NCI-H748 (cell line): ENCODE measurements at regions not wholly inside any gene's neighbourhood (a gene's known extent, or its start where the extent isn't known, plus 50 kb on each side); places are given as distances from the start of the nearest gene placed in this dataset.
"Not testable (repeated sequence)": the region's sequence is repeated elsewhere in the genome, so short reads cannot be mapped to it uniquely, and the experiment has no call there.

Experiments used
- DNase-seq: peaks from one replicate; lab custom pipeline; 2025; ENCODE audit not compliant: unreplicated experiment; lab: John Stamatoyannopoulos, UW

DNA sequence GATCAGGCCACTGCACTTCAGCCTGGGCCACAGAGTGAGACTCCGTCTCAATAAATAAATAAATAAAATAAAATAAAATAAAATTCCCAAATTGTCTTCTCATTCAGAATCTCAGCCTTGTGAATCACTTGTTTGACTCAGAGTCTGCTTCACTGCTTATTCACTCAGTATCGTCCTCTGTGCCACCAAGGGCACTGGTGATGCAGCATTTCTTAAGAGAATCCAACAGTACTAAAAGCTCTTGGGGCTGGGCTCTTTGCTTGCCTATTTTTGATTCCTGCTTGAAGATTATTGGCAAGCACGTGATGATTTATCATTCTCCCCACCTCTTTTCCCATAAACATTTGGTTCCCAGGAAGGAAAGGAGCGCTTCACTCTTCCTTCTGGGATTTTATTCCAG lies 54.8 kb upstream of the HMGB1 start:
- no peak for DNase-seq

DNA sequence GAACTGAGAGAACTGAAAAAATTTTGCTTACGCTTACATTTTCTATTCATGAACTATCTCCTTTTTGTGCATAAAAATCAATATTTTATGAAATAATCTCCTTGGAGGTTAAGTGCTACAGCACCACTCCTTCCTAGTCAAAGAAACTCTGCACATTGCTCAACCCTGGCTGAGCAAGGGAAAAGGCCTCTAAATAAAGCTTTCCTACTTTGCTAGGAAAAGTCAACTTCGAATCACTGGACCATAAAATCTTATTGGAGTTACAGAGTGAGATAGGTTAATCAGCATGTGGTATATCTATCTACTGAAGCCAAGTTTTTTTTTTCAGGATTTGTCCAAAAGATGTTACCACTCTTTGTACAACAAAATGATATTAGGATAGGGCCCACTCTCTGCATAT lies 57.5 kb upstream of the HMGB1 start:
- no peak for DNase-seq

DNA sequence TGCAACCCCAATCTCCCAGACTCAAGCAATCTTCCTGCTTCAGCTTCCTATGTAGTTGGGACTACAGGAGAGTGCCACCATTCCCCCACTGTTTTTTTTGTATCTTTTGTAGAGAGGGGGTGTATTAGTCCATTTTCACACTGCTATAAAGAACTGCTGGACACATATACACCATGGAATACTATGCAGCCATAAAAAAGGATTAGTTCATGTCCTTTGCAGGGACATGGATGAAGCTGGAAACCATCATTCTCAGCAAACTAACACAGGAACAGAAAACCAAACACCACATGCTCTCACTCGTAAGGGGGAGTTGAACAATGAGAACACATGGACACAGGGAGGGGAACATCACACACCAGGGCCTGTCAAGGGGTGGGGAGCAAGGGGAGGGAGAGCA lies 58.1 kb upstream of the HMGB1 start:
- not testable (repeated sequence) for DNase-seq

DNA sequence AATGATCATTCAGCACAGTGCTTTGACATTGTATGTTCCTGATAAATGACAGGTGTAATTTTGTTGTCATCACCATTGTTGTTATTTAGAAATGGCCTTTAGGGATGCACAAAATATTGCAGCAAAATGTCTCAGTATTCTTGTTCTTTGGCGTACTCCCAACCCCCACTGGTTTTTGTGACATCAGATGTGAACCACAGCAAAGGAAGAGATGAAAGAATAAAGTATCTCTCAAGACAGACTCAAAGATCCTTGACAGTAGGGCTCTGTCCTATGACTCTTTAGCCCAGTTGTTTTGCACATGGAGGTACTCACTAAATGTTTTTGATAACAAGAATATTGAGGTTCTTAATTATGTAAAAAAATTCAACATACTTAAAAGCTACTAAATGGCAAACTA lies 59.5 kb upstream of the HMGB1 start:
- not testable (repeated sequence) for DNase-seq

GRCh38 chr13:30526612-30527495 lies 61.1 kb upstream of the HMGB1 start:
- no peak for DNase-seq

GRCh38 chr13:30529085-30529834 lies 63.5 kb upstream of the HMGB1 start:
- no peak for DNase-seq

- no peak for DNase-seq
Observed at GRCh38 chr13:30535046-30535445, 69.3 kb upstream of the HMGB1 start.

DNA sequence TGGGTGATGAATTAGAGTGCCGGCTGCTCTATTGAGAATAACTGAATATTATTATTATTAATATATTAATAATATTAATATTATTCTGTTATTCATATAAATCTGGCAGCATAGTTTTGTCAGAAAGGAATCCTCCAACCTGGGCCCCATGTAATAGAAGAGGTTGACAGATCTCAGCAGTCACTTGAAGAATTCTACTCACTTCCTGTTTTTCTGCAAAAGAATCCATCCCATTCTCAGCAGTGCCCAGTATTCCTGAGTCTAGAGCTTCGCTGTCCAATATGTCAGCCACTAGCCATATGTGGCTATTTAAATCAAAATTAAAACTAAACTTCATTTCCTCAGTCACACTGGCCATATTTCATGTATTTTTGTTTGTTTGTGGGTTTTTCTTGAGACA lies 72.4 kb upstream of the USPL1 start:
- DNase-seq = no peak

- not testable (repeated sequence) for DNase-seq
Observed at GRCh38 chr13:30548046-30548445, 69.7 kb upstream of the USPL1 start.

DNA sequence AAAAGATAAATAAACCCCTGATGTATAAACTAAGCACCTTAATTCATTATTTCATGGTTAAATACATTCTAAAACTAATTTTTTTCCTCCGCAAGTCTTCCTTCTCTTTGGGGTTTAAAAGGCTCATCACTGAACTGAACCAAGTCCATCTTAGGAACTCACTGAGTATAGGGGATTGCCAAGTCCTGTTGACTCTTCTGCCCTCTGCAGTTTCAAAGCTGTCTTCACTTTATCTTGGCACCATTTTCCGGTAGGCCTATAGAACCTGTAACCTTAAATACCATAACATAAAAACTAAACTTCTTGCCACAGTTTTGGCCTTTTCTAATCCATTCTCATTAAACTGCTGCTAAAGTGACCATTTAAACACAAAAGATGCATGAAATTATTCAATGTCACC lies 66.5 kb upstream of the USPL1 start:
- DNase-seq = peak; percentile 45

DNA sequence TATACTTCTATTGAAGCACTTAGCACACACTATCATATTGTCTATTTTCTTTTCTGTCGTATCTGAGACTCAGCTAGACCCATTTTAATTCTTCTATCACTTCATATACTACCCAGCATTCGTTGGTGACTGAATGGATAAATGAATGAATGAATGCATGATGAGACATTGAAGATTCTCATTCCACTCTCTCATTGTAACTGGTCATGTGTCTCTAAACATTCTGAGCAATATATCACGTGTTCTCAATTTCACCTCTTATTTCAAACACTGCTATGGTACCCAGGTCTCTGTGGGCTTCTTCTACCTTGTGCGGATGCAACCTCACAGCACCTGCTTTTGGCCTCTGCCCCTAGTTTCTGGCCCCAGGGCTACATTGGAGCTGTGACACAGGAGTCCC lies 65.2 kb upstream of the USPL1 start:
- no peak for DNase-seq

GRCh38 chr13:30559274-30559673 lies 58.4 kb upstream of the USPL1 start:
- DNase-seq = no peak

- no peak for DNase-seq
Observed at GRCh38 chr13:30560212-30560611, 57.5 kb upstream of the USPL1 start.

DNA sequence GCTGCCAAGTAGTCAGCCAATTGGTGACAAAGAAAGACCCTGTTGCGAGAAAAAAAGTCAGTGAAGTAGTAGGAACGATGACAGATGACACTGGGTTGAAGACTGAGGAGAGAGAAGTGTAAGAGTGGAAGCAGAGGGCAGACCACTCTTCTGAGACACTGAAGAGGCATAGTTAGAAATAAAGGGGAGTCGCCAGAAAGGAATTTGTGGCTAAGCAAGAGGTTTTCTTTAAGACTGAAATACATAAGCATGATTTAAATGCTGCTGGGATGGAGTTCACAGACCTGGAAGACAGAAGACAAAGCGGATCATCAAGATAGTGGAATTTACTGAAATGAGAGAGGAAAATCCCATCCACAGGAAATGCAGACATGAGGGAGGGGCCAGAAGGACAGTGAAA lies 56.2 kb upstream of the USPL1 start:
- DNase-seq = no peak

DNA sequence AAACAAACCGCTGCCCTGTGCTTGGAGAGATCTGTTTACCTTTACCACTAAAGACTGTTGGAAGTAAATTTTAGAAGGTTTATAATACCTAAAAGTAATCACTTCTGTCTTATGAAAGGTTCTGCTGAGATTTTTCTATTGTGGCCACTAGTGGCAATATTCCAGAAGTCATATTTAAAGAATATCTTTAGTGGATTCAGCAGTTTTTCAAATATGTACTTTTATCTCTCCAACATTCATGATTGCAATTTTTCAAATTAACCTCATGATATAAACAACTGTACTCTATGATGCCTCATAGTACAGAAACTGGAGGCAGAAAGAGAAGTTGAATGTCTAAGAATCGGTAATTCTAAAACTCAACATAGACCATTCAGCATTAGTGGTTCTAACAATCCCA lies 53.2 kb upstream of the USPL1 start:
- no peak for DNase-seq

DNA sequence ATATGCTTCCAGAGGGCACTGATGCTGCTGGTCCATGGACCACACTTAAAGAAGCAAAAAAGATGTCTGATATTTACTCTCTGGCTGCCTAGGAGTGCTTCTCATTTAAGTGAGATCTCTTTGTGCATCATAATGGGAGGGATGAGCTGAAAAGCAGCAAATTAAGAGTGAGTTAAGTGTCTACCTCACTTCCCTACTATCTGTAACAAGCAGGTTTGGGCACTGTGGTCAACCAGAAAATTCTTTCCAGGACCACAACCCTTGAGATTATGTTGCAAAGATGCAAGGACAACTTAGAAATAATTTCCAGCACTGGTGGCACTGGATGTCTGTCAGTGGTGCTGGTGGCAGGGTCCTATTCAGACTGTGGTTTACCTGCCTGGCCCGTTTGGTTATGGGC lies 52.1 kb upstream of the USPL1 start:
- no peak for DNase-seq

DNA sequence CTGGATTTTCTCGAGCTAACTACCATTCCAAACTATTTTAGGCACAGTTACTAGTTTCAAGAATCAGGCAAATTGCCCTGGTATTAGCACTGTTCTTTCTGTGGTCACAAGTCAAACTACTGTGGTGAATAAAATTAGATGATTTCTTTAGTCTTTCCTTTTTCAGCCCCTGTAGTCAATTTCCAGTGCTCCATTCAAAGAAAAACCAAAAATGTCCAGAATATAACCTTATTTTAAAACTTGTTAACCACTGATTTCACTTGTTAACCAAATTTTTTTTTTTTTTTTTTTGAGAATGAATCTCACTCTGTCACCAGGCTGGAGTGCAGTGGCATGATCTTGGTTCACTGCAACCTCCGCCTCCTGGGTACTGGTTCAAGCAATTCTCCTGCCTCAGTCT lies 50.6 kb upstream of the USPL1 start:
- DNase-seq = no peak
